ENCODE measurements at regions not wholly inside any gene's neighbourhood (a gene's known extent, or its start where the extent isn't known, plus 50 kb on each side); places are given as distances from the start of the nearest gene placed in this dataset.

DNA sequence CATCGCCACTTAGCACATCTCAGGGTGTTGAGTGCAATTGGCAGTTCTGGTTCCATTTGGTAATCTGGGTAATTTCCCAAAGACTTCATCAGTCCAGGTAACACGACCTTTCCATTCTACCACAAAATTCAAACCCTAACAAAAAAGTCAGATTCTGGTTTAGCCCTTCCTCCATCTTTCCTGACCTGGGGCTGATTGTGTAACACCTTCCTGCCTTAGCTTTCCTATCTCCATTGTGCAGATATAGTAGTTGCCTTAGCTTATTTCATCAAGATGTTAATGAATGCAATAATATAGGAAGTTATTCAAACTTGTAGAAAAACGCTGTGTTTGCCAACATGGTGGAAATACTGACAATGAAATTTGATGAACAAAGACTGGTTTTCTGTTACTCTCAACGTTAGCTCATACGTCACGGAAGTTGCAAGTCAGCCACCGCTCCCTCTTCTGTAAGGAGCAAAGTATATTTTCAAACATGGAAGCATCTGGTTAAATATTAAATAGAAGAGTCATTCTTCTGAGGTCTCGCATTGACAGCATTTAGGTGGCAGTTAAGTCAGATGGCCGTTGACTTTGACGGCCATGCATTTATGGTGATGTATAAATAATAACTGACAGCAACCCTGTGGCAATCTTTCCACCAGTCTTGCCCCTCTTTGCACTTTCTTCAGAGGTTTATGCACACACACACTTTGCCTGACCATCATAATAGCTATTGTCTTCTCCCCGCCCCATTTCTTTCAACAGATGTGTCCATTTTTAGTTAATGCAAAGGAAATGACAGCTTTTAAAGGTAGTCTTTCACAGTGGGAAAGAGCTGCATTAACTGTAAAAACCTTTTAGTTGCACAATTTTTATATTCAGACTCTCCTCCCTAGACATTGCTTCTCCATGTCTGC is 205.1 kb upstream of the BMPER start:
- no peak for DNase-seq

DNA sequence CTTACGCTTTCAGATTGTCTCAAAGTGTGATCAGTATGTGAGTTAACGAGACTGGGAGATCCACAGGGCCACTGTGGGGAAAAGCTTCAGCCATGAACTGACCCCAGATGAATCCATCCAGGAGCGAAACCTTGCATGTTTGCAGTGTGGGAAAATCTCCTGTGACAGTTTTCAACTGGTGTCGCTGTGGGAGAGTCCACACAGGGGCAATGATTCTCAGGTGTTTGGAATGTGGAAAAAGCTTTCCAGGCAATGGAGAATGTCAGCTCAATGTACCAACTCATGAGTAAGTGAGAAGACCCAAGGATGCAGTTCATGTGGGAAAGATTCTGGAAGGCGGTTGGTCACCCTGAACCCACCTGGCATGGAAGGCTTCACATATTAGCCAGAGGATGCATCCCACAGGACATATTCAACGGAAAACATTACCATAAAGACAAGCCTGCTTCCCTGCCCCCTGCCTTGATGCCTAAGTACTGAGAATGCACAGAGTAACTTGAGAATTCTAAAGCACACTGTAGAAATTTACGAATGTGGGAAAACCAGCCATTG is 204.1 kb upstream of the BMPER start:
- DNase-seq = no peak

DNA sequence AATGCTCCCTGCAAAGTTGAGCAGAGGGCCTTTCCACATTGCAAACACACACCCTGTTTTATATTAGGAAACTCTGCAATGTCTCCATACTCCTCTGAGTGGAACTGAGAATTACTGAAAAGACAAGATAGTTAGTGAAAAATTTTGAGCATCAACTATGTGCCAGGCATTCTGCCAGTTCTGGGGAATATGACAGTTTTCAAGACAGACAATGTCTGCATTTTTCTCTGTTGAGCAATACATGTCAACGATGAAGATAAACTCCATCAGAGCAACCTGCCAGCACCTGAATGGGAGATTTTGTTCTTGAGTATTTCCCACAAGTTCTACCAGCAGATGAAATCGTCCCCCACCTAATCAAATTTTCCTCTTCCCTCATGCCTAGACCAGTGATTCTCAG is 203.4 kb upstream of the BMPER start:
- DNase-seq = no peak

DNA sequence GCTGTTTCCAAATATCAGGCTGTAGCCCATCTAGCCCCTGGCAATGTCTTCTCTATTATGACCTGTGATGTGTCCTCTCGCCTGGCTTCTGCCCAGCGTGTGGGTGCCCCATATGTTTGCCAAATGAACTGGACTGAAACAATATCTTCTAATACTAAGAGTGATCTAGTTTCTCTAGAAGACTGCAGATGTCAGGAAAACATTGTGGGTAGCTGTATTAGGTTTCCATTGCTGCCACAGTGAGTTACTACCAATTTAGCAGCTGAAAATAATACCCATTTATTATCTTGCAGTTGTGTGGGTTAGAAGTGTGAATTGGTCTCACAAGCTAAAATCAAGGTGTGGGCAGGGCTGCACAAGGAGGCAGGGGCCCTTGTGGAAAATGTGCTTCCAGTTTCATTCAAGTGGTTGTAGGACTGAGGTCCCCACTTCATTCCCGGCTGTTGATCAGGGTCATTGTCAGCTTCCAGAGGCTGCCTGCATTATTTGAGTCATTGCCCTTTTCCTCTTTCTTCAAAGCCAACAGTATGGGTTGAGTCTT is 202.8 kb upstream of the BMPER start:
- no peak for DNase-seq

DNA sequence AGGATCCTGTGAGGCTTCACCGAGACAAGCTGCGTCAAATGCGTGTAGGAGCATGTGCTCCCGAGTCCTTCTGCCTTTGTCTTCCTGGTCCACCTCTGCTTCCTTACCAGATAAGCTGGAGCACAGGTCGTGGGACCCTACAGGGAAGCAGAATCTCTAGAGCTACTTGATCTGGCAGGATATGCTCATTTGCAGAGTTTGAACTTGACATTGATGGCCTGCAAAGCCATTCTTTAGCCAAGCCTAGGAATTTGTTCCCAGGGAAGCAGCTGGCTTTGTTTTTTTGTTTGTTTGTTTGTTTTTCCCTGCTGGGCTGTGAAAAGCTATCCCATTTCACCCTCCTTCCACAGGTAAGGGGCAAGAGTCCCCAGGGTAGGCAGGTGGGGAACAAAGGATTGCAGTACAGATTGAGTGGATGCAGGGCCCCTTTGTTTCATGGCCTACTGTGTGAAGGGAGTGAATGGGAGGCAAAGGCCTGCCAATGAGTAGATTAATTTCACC is 200.0 kb upstream of the BMPER start:
- no peak for DNase-seq

DNA sequence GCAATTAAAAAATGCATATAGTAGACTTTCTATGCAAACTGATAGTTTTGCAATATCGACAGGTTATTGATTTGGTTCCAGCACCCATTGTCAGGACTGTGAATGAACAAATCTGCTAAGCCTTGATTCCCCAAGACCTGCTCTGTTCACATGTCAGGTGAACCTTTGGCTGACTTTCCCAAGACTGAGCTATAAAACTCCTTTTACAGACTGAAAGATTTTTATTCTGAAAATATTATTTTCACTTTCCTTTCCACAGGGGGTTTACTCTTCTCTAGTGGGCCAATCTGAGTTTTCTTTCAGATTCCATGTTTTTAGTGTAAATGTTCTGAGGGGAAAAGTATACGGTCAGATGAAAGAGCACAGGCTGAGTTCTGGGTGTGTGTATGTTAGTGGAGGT is 199.2 kb upstream of the BMPER start:
- no peak for DNase-seq

DNA sequence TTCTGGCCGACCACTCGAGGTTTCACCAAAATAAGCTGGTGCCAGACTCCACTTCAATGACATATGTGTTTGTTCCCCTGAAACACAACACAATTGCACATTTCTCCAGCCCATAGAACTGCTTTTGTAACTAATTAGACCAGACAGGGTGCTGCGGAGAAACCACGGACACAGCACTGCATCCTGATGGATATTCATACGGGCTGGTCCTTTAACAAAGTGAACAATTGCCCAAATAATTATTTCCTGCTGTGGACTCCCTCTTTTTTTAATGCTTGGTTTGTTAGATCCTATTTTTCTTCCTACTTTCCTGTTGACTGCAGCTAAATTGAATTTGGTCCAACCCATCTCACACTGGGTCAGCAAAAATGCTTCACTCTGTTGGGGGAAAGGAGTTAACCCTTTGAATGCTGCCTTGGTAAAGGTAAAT is 198.6 kb upstream of the BMPER start:
- no peak for DNase-seq

DNA sequence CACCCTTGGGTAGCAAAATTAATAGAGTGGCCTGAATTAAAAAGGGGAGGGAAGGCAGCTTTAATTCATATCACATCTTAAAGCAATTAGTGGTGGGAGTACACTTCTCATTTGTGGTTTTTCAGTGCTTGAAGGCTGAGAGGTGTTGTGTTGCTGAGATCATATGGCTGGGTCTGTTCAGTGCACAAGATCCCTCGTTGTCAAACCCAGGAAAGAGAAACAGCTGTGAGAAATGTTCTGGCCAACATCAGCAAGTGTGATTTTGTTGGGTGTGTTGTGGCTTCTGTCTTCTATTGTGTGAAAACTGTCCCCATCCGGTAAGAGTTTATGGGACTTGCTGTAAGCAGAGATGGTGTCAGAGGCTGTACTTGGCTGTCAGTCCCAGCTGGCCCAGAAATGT is 197.9 kb upstream of the BMPER start:
- DNase-seq = no peak

DNA sequence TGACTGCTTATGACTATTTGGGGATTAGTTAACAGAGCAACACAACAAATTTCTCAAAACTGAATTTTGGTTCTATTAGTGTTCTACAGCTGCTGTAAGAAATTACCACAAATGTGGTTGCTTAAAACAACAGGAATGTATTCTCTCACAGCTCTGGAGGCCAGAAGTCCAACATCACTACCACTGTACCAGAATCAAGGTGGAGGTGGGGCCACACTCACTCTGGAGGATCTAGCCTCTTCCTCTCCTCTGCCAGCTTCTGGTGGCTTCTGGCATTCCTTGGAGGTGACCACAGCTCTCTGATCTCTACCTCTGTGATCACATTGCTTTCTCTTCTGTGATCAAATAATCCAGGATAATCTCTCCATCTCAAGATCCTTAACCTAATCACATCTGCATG is 194.7 kb upstream of the BMPER start:
- DNase-seq = no peak

DNA sequence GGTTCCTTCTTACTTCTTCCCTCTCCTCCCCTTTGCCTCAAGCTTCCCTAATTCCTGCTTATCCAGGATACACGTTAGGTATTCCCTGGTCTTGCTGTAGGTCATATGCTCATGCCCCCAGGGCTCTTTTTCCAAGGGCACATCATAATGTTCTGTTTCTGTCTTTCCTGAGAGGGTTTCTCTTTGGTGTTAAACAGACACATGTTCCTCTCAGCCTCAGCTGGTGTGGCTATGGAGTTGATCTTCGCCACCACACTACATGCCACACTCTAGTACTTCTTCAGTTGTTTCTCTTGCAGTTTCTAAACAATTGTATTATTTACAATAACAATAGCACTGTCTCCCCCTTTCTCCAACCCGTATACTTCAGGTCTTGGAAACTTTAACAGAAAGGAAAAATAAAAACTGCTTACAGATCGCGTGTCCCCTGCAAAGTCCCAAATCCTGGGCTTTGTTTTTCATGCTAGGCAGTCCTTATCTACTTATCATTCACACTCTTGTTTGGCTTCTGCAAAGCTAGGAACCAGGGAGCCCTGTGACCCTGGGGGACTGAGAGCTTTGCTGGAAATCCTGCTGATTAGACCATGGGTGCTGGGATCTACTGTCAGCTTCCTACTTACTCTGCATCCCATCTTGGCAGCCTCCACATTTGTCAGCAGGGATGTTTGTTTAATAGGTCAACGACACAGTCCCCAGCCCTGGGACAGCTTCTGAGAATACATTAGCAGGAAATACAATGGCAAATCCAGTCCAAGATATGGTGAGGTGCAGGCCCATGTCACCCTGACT is 193.9 kb upstream of the BMPER start:
- DNase-seq = no peak

DNA sequence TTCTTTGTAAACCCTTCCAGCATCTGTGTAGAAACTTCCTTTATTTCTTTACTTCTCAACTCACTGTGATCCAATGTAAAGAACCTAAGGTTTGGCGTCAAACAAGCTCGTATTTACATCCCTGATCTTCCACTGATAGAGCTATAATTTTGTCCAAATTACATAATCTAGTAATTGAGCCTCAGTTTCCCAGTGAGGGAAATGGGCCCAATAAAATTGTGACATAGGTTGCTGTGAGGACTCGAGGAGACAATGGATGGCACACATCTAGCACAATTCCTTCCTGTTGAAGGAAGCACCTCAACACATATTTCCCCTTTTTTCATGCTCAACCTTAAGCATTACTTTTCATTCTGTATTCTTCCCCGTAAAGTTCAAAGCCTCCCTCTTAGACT is 193.3 kb upstream of the BMPER start:
- no peak for DNase-seq

DNA sequence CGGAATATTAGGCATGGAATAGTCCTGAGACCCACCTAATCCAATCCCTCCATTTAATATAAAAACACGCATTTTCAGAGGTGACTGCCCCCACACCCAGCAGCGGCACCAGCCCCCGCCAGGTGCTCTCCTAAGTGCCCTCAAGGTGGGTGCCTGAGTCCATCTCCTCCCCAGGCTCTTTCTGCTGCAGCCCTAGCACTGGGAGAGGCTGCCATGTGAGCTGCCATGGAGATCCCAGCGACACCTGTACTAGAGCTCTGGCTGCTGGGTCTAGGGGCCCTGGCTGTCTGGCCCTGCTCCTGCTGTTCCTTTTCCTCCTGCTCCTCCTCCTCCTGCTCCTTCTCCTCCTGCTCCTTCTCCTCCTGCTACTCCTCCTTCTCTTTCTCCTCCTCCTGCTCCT is 191.1 kb upstream of the BMPER start:
- DNase-seq = no peak

DNA sequence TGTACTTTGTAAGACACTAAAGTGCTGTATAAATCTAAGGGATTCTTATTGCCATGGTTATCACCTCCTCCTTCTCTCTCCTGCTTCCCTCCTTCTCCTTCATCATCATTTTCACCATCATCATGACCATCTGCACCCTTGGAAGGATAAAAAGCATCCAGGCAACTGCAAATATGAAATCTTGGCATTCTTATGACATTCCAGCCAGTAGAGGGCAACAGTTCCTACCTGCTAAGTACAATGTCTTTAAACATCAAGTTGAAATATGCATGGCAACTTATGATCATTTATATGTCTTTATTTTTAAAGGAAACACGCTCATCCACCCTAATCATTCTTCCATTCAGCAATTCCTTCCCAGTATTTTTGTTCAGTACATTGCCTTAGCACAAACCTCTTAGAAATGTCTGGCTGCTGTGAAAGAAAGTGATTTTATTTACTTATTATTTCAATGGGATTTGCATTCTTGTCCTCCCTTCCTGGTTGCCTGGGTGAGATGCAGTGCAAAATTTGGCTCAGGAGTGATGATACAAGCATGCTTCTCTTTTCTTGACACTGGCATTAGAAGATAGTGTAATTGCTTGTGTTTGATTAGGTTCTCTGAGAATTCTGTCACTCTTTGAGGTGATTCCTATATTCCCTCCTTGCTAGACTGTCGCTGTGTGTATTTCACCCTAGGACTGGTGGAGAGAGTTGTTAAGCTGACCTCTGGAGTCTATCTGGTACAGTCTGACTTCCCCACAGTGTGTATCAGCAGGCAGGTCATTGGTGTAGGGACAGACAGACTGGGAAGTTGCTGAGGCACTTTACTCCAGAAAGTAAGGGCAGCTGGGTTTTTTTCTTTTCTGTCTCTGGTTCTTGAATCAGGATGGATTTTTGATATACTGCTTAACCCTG is 188.5 kb upstream of the BMPER start:
- peak in 1 of 56 donors; percentile 11 for DNase-seq

DNA sequence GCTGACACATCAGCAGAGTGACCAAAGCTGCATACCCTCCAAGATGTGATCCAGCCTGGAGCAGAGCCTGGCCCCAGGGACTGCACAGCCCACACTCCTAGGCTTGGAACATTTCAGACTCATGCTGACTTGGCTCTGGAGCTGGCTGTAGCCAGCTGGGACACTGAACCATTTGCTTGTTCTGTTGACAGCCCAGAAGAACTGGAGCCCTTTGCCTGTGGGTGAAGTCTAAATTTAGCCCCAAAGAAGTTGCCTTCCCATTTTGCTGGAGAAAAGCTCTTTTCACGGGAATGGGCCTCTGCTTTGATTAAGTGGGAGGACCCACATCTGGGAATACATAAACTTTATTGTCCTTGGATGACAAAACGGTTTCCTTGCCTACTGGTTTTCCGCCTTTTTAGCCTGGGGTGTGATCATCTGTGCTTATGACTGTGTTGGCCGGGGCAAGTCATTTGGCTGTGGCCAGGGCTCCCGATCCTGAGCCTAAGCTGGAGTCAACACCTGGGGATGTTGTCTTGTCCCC is 186.2 kb upstream of the BMPER start:
- peak in 22 of 56 donors; percentile 3 to 48 (median 20) for DNase-seq

DNA sequence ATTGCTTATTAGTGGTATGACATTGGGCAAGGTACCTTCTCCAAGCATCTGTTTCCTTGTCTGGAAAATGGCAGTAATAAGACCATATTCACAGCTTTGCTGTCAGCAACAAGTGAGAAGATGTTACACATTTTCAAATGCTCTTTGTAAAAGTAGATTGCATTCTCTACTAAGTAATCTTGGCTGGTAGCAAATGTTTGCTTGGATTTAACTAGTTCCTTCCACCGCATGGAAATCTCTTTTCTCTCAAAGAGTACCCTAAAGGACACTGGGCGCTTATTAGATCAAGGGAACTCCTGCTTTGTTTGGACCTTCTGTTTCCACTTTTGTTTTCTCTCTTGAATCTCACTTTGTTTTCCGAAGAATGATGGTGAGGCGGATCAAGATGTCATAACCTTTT is 185.2 kb upstream of the BMPER start:
- no peak for DNase-seq

DNA sequence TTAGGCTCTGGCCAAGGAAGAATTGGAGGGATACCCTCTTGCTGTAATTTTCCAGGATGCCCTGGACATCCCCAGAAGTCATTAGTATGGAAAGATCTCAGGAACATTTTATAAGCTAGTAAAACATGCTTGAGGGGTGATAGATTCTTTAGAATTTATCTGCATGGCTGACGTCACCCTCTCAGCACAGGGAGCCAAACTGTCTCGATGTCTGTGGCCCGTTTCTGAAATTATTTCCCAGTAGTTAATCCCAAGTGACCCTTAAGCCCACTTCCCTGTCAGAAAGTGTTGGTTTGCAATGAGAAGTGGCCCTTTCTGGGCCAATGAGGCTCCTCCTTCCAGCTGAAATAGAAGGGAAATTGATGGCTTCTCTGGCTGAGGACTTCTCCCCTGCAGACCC is 184.5 kb upstream of the BMPER start:
- no peak for DNase-seq

DNA sequence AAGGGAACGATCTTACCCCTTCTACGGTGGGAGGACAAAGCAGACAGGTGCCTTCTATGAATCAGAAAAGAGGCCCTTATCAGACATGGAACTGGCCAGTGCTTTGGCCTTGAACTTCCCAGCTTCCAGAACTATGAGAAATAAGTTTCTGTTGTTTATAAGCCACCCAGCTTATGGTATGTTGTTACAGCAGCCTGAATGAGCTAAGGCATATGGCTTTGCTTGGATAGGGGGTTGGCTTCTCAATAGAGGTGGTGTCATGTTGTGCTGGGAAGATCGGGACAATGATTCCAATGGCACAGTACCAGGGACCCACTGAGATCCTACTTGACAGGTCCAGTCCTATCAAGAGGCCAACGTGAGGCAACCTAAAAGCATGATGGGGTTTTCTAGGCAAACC is 183.4 kb upstream of the BMPER start:
- DNase-seq = no peak

DNA sequence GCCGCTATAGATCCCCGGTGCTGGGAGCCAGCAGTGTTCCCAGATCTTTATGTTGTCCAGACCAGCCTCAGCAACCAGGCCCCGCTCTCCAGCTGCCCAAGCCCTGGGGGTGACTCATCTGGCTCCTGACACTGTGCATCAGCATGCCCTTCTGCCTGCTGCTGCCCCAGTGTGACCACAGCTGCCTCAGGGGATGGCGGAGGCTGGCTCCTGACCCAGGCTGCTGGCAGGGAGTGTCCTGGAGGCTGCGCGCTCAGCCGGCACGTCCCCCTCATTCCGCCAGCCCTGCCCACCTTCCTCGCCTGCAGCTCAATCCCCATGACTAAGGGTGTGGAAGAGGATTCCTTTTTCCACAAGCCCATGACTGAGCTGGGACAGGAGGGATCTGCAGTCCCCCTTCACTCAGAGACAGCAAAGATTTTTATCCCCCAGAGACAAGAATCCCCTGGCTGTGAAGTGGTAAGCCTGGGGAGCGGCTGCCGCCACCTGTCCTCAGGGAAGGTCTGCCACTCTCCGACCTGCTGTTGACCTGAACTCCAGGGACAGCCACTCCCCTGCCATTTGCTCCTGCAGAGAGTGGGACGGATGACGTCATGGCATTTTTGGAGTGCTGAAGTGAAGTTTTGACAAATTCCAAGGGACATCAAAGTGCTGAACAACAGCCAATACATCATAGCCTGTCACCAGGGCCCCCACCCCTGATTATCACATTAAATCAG is 182.8 kb upstream of the BMPER start:
- DNase-seq = peak in 19 of 56 donors; percentile 3 to 69 (median 14)

DNA sequence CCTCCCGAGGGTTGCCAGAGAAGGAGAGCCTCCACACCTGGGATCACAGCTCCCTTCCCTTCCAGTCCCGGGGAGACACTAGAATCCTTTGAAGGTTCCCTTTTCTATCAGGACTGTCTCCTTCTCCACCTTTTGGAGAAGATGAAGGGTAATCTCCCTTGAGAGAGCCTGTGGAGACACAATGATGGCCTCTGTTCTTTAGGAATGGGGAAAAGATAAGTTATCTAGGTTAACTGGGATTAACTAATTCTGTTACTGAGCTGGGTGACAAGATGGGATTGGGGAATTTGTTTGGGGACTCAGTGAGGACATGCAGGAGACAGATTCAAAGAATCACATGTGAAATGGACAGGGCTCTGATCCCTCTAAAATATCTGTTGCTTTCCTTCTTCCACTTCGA is 181.1 kb upstream of the BMPER start:
- DNase-seq = no peak
